GM12892 (cell line): ENCODE measurements at regions not wholly inside any gene's neighbourhood (a gene's known extent, or its start where the extent isn't known, plus 50 kb on each side); places are given as distances from the start of the nearest gene placed in this dataset.

Experiments used
- POLR2A ChIP-seq: IDR thresholded peaks from 2 replicates; pipeline ENCODE4 v1.6.1; 2011; ENCODE audit warnings: low read depth, low read length, control low read depth
- POLR2AphosphoS5 ChIP-seq: IDR thresholded peaks from 2 replicates; pipeline ENCODE4 v1.6.1; 2011; ENCODE audit warnings: low read depth, low read length, control low read depth

DNA sequence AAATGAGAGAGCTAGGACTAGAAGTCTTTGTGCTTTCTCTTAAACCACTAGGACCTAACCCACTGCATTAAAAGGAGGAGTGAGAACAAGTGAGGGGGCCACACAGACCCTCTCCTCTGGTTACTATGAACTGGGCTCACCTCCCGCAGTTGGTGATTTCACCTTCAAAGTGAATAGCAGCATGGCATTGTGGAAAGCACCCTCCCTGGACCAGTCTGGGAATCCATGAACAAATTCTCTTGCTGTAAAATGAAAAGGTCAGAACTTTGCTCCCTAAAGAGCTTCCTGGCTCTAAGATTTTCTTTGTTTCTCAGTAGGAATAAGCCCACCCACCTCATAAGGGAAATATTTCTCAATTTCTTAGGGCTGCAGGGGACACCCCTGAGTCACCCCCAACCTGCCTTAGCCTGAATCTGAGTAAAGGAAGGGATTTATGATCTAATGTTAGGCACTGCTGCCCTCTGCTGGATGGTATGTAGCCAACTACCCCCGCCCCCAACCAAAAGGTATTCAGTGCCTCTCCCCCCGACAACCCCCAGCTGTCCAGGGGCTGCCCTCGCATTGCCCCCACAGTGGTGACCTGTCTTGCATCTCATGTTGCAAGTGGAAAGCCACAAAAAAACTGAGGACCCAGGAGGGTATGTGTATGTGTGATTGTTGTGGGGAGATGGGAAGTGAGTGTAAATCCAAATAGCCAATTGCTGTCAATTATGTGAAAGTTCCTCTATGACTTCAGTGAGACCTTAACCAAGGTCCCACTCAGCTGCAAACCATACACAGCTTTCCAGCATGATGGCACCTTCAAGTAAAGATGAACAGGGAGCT is 230.9 kb upstream of the SLC14A2 start:
- TF ChIP-seq POLR2A (no peak), POLR2AphosphoS5 (no peak)
